HG02973 (cell line): ENCODE measurements at regions not wholly inside any gene's neighbourhood (a gene's known extent, or its start where the extent isn't known, plus 50 kb on each side); places are given as distances from the start of the nearest gene placed in this dataset.
A peak's percentile ranks its signal among the peaks of the same experiment; 100 is the strongest.
"Not testable (repeated sequence)": the region's sequence is repeated elsewhere in the genome, so short reads cannot be mapped to it uniquely, and the experiment has no call there.

Experiments used
- ATAC-seq: cut with Tn5 transposase; IDR thresholded peaks from one replicate; pipeline ENCODE4 v1.9.1; 2021; ENCODE audit warnings: moderate library complexity; ENCODE audit not compliant: unreplicated experiment

GRCh38 chr4:12138488-12138887, 709.8 kb upstream of the HS3ST1 start:
- peak; percentile 57 for ATAC-seq

DNA sequence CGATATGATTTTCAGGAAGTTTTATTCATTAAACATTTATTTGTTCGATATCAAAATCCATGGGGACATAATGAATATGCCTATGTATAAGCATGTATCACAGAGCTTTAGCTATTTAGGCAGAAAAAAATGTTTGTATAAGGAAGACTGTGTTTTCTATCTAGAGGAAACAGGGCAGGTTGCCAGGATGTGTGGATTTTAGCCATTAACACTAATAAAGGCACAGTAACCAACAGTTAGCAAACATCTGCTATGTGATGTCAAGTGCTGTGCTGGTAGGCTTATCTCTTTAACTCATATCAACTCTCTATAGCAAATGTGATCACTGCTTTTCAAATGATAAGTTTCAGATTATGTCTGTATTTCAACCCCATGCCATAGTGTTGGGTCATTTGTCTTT, 708.9 kb upstream of the HS3ST1 start:
- no peak for ATAC-seq

DNA sequence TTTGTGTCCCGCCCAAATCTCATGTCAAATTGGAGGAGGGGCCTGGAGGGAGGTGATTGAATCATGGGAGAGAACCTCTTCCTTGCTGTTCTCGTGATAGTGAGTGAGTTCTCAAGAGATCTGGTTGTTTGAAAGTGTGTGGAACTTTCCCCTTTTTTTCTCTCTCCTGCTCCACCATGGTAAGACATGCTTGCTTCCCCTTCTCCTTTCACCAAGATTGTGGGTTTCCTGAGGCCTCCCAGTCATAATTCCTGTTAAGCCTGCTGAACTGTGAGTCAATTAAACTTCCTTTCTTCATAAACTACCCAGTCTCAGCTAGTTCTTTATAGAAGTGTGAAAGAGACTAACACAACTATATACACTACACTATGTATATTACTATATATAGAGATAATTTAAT, 697.8 kb upstream of the HS3ST1 start:
- ATAC-seq = no peak

- ATAC-seq = no peak
Observed at GRCh38 chr4:12124138-12124537, 695.4 kb upstream of the HS3ST1 start.

- ATAC-seq = no peak
Observed at GRCh38 chr4:12123707-12124106, 695.0 kb upstream of the HS3ST1 start.

- no peak for ATAC-seq
Observed at GRCh38 chr4:12122316-12122715, 693.6 kb upstream of the HS3ST1 start.

DNA sequence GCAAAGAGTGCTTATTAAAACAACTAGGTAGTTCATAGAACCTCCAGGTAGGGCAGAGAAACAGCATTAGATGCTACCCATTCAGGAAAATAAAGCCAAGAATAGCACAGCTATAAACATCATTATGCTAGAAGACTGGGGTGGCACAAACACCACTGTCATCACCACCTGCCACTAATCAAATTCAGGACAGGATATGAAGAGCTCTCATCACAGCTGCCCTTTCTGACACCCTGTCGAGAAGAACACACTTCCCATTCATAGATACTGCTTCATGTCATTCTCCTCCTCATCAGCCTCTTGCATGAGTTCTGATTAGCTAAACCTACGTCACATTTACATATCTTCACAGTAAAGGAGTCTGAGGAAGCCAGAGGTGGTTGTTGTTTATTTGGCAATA, 692.3 kb upstream of the HS3ST1 start:
- no peak for ATAC-seq

DNA sequence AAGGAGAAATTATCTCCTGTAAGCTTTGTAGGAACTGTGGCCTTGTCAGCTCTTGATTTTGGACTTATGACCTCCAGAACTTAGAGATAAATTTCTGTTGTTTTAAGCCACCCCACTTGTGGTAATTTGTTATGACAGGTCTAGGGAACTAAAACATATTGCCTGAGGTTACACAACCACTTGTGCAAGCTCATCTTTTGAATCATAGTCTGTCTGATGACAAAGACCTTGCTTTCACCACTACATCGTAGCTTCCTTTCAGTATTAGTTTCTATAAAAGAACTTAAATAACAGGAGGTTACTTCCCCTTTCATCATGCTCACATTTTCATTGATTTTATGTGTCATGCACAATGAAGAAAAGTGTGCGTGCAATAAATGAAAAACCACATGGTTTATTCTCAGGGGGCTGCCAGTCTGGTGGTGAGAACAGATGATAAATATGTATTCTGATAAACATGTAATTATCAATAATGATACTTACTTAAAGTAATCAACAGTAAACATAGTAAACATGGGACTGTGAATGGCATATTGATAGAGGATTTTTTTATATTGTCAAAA, 690.0 kb upstream of the HS3ST1 start:
- ATAC-seq = peak; percentile 99

- no peak for ATAC-seq
Observed at GRCh38 chr4:12116009-12116552, 687.4 kb upstream of the HS3ST1 start.

- ATAC-seq = no peak
Observed at GRCh38 chr4:12110627-12111026, 681.9 kb upstream of the HS3ST1 start.

DNA sequence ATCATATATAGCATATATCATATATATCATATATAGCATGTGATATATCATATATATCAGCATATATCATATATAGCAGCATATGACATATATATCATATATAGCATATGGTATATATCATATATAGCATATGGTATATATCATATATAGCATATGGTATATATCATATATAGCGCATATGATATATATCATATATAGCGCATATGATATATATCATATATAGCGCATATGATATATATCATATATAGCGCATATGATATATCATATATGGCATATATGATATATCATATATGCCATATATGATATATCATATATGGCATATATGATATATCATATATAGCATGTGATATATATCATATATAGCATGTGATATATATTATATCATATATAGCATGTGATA, 680.4 kb upstream of the HS3ST1 start:
- not testable (repeated sequence) for ATAC-seq

DNA sequence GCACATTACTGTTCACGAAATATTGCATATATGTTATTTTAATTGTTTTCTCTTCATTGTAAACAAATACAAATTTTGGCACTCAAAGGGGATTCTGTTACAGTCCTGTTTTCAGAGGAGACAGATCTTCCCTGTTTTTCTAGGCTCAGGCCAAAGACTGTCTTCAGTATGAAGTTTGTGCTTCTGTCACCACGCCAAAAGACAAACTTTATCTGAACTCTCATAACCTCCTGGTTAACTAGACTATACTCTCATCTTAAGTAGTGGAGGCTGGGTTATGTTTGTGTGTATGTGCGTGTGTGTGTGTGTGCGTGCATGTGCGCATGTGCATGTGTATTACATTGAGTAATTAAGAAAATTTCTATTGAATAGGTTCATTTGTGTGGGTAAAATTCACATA, 676.8 kb upstream of the HS3ST1 start:
- no peak for ATAC-seq

- ATAC-seq = not testable (repeated sequence)
Observed at GRCh38 chr4:12089920-12090319, 661.2 kb upstream of the HS3ST1 start.

DNA sequence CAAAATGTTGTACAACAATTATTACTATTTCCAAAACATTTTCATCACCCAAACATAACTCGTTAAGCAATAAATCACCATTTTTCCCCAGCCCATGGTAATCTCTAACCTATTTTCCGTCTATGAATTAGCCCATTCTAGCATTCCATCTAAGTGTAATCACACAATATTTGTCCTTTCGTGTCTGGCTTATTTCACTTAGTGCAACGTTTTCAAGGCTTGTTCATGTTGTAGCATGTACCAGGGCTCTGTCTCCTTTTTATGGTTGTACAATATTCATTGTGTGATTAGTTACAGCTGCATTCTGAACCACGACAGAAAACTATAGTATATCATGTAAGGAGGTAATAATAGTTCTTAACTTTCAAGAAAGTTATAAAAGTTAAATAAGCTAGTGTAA, 656.0 kb upstream of the HS3ST1 start:
- no peak for ATAC-seq

GRCh38 chr4:12071316-12071715, 642.6 kb upstream of the HS3ST1 start:
- no peak for ATAC-seq

- no peak for ATAC-seq
Observed at GRCh38 chr4:12053966-12054365, 625.3 kb upstream of the HS3ST1 start.

- no peak for ATAC-seq
Observed at GRCh38 chr4:12053556-12053955, 624.9 kb upstream of the HS3ST1 start.

- ATAC-seq = no peak
Observed at GRCh38 chr4:12050357-12050756, 621.7 kb upstream of the HS3ST1 start.

- ATAC-seq = no peak
Observed at GRCh38 chr4:12042818-12043217, 614.1 kb upstream of the HS3ST1 start.

- ATAC-seq = no peak
Observed at GRCh38 chr4:12041828-12042227, 613.1 kb upstream of the HS3ST1 start.

GRCh38 chr4:12036450-12036849, 607.8 kb upstream of the HS3ST1 start:
- ATAC-seq = no peak

GRCh38 chr4:12028258-12028657, 599.6 kb upstream of the HS3ST1 start:
- no peak for ATAC-seq

DNA sequence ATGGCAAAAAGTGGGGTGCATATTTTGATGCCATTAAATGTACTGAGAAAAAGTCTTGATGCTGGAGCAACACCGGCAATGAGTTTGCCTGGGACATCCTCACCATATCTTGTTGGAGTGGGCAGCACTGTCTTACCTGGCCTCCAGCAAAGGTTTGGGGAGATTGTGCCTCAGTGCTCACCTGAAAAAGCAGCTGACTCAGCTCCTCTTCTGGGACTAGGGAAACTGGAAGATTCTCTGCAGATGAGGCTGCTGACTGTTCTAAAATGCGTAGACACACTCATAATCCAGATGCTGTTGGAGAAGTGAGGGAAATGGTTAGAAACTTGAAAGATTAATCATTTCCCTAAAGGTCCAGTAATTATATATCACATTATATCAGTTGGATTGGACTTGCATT, 593.7 kb upstream of the HS3ST1 start:
- no peak for ATAC-seq
